ENCODE measurements at regions not wholly inside any gene's neighbourhood (a gene's known extent, or its start where the extent isn't known, plus 50 kb on each side); places are given as distances from the start of the nearest gene placed in this dataset.
A peak's percentile ranks its signal among the peaks of the same experiment; 100 is the strongest.

DNA sequence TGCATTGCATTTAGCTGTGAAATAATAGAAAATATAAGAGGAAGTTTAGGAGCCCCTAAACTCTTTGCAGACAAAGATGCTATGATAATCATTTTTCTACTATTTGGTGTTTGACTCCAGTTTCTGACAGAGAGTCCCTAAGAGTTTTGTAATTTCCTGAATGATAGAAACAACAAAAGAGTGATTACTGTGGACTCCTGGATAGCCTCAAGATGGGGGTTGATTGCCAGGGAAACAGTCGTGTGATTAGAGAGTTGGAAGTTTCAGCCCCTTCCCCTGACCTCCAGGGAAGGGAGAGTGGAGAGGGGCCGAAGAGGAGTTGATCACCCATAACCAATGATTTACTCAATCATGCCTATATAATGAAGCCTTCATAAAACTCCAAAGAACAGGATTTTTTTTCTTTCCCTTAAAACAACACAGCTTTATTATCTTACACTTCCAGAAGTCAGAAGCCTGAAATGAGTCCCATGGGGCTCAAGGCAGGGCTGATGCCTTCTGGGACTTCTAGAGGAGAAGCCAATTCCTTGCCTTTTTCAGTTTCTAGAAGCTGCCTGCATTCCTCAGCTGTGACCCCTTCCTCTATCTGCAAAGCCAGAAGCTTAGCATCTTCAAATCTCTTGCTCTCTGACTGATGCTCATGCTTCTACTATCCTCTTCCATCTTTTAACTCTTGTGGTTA lies 292.3 kb upstream of the ZPLD1 start:
- ATAC-seq (peak; percentile 53 to 61), DNase-seq (no peak)
- Histone ChIP-seq H3K27ac (ENCODE audit: low read length) (no peak overlapping the region), H3K4me1 (ENCODE audit: control insufficient read depth, insufficient read depth, low read length) (no peaks in the 10 kb centered on the region), H3K9me3 (ENCODE audit: control insufficient read depth, low read length) (no peaks in the 10 kb centered on the region), H3K27me3 (ENCODE audit: control insufficient read depth, insufficient read depth) (no peaks in the 10 kb centered on the region), H3K4me3 (ENCODE audit: low read length) (no peak overlapping the region)
- 27% methylated on average over 2 of the region's 2 CpGs for WGBS
- intact Hi-C loops (cut with DNase I) = no loop called here

DNA sequence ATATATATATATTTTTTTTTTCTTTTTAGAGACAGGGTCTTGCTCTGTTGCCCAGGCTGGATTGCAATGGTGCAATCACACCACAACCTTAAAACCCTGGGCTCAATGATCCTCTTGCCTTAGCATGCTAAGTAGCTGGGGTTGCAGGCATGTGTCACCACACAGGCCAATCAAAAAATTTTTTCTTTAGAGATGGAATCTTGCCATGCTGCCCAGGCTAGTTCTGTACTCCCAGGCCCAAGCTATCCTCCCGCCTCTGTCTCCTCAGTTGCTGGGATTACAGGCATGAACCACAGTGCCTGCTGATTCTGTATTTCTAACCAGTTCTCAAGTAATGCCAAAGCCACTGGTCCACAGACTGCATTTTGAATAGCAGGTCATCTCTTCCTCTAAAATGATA lies 291.3 kb upstream of the ZPLD1 start:
- DNase-seq = no peak
- H3K27me3 ChIP-seq (ENCODE audit: control insufficient read depth, insufficient read depth) = no peaks in the 10 kb centered on the region
- no peak overlapping the region for H3K4me3 ChIP-seq (ENCODE audit: low read length)
- H3K4me1 ChIP-seq (ENCODE audit: control insufficient read depth, insufficient read depth, low read length) = no peaks in the 10 kb centered on the region
- WGBS = 96% methylated on average over 1 of the region's 1 CpG
- intact Hi-C loops (cut with DNase I) = no loop called here
- no peak for ATAC-seq
- no peak overlapping the region for H3K27ac ChIP-seq (ENCODE audit: low read length)
- H3K9me3 ChIP-seq (ENCODE audit: control insufficient read depth, low read length) = no peaks in the 10 kb centered on the region

DNA sequence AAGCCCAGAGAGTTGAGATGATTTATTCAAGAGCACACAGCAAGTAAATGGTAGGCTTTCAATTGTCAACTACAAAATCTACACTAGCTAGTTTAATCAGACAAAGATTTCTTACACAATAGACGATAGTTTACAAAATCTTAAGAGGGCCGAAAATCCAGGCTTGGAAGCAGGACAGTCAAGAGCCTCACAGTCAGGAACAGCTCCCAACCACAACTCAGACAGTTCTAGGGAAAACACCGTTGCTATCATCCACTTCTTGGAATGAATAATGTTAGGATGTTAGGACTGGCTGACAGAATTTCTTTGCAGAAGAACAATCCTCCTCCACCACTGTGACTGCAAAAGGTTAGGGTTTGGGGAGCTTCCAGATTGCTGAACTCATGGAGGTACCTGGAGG lies 290.8 kb upstream of the ZPLD1 start:
- Histone ChIP-seq H3K4me3 (ENCODE audit: low read length) (no peak overlapping the region), H3K9me3 (ENCODE audit: control insufficient read depth, low read length) (no peaks in the 10 kb centered on the region), H3K4me1 (ENCODE audit: control insufficient read depth, insufficient read depth, low read length) (no peaks in the 10 kb centered on the region), H3K27ac (ENCODE audit: low read length) (no peak overlapping the region), H3K27me3 (ENCODE audit: control insufficient read depth, insufficient read depth) (no peaks in the 10 kb centered on the region)
- DNase-seq = no peak
- ATAC-seq = peak in 1 of 2 donors; percentile 19
- intact Hi-C loops (cut with DNase I) = no loop called here
- 59% methylated on average over 3 of the region's 3 CpGs for WGBS

DNA sequence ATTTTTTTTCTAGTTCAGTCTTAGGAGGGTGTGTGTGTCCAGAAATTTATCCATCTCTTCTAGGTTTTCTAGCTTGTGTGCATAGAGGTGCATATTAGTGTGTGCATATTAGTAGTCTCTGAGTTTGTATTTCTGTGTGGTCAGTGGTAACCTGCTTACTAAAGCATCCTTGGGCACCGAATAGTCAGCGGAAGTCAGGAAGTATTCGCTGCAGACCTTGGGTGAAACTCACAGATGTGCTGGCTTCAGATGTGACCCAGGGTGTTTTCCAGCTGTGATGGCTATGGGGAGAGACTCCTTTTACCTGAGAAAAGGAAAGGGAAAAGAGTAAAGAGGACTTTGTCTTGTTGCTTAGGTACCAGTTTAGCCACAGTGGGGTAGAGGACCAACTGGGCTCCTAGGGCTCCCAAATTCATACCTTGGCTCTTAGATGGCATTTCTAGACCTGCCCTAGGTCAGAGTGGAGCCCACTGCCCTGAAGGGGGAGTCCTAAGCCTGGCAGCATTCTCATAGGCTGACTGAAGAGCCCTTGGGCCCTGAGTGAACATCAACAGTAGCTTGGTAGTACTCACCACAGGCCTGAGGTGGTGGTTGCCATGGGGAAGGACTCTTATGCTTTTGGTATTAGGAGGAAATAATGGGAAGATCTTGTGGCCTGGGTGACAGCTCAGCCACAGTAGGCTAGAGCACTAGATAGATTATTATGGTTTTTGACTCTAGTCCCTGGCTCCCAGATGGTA lies 286.0 kb upstream of the ZPLD1 start:
- WGBS = 98% methylated on average over 3 of the region's 3 CpGs

DNA sequence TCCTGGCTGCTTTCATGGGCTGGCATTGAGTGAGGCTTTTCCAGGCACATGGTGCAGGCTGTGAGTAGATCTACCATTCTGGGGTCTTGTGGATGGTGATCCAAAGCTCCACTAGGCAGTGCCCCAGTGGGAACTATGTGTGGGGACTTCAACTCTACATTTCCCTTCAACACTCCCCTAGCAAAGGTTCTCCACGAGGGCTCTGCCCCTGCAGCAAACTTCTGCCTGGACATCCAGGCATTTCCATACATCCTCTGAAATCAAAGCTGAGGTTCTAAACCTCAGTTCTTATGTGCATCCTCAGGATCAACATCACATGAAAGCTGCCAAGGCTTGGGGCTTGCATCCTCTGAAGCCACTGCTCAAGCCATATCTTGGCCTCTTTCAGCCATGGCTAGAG lies 282.9 kb upstream of the ZPLD1 start:
- Histone ChIP-seq H3K9me3 (ENCODE audit: control insufficient read depth, low read length) (no peaks in the 10 kb centered on the region), H3K27ac (ENCODE audit: low read length) (no peak overlapping the region), H3K4me1 (ENCODE audit: control insufficient read depth, insufficient read depth, low read length) (no peaks in the 10 kb centered on the region), H3K27me3 (ENCODE audit: control insufficient read depth, insufficient read depth) (no peaks in the 10 kb centered on the region), H3K4me3 (ENCODE audit: low read length) (no peak overlapping the region)
- WGBS = 88% methylated on average over 1 of the region's 1 CpG
- DNase-seq (no peak), ATAC-seq (no peak)
- intact Hi-C loops (cut with DNase I) = no loop called here

More for the DNA sequence above, 286.0 kb upstream of the ZPLD1 start:
- Histone ChIP-seq H3K4me3 (ENCODE audit: low read length) (no peak overlapping the region), H3K27ac (ENCODE audit: low read length) (no peak overlapping the region), H3K27me3 (ENCODE audit: control insufficient read depth, insufficient read depth) (no peaks in the 10 kb centered on the region), H3K9me3 (ENCODE audit: control insufficient read depth, low read length) (no peaks in the 10 kb centered on the region), H3K4me1 (ENCODE audit: control insufficient read depth, insufficient read depth, low read length) (no peaks in the 10 kb centered on the region)
- intact Hi-C loops (cut with DNase I) = no loop called here
- ATAC-seq (no peak), DNase-seq (no peak)

DNA sequence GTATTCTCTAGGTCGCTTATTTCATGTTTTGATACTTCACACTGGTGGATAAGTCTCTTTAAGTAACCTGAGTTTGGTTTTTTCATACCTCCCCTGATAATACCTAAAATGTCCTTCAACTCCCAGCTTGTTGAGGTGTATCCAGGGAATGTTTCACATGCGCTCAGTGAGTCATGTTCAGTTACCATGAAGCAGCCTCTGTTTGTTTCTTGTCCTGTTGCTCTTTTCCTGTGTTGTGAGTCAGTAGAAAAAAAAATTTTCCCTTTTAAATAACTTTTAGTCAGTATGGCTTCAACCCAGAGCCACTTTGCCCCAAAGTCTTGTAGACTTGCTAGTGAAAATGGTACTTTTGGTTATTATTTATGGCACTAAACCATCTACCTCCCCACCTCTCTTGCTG lies 278.4 kb upstream of the ZPLD1 start:
- 92% methylated on average over 2 of the region's 2 CpGs for WGBS
- no peaks in the 10 kb centered on the region for H3K9me3 ChIP-seq (ENCODE audit: control insufficient read depth, low read length)
- ATAC-seq = peak in 1 of 2 donors; percentile 35
- H3K27ac ChIP-seq (ENCODE audit: low read length) = no peak overlapping the region
- intact Hi-C loops (cut with DNase I) = no loop called here
- H3K4me3 ChIP-seq (ENCODE audit: low read length) = no peak overlapping the region
- no peaks in the 10 kb centered on the region for H3K27me3 ChIP-seq (ENCODE audit: control insufficient read depth, insufficient read depth)
- DNase-seq = no peak
- H3K4me1 ChIP-seq (ENCODE audit: control insufficient read depth, insufficient read depth, low read length) = no peaks in the 10 kb centered on the region

DNA sequence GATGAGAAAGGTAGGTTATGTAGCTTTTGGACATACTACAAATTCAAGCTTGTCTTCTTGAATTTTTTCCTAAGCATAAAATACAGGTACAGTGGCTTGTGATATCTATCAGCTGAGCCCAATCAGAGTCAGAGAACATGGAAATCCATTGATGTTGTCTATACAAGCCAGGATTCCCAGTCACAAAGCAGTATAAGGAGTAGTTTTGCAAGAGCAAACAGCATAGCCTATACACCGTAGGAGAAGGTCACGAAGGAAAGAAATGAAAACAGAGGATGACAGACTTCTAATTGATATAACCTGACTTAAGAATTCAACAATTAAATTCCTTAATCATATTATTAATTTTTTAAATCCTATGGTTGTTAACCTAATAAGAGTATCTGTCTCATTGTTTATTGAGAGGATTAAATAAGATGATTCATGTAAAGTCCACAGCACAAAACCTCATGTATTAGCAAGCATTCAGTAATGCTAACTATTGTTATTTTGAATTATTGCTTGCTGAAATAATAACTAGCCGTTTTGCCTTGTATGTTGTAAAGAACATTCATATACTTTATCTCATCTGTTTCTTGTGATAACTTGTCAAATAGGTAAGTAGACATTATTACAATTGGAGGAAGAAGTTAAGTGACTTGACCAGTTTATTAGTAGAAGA lies 276.6 kb upstream of the ZPLD1 start:
- intact Hi-C loops (cut with DNase I) = no loop called here
- WGBS = 89% methylated on average over 3 of the region's 3 CpGs
- ATAC-seq = no peak

DNA sequence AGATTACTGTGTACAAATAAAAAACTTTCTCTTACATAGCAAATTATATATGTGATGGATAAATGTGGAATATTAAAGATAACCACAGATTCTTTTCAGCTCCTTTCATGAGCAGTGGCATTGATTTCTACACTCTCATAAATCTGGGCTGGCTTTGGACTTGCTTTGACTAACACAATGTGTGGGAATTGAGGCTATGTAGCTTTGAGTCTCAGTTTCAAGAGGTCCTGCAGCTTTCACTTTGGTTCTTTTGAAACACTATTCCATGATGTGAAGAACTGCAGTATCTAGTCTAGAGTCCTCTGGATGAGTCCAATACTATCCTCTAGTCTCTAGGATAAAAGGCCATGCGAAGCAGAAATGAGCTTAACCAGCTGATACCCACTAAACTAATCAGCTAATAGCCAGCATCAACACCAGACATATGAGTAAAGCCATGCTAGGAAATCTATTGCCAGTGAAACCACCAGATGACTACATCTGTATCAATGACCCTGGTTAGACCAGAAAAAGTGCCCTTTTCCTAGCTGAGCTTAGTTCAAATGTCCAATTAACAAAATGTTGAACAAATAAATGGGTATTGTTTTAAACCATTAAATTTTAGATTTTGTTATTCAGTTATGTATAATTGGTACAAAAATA lies 274.9 kb upstream of the ZPLD1 start:
- H3K27me3 ChIP-seq (ENCODE audit: control insufficient read depth, insufficient read depth) = no peaks in the 10 kb centered on the region
- no peaks in the 10 kb centered on the region for H3K4me1 ChIP-seq (ENCODE audit: control insufficient read depth, insufficient read depth, low read length)
- H3K9me3 ChIP-seq (ENCODE audit: control insufficient read depth, low read length) = no peaks in the 10 kb centered on the region
- intact Hi-C loops (cut with DNase I) = no loop called here
- H3K4me3 ChIP-seq (ENCODE audit: low read length) = no peak overlapping the region
- DNase-seq (no peak), ATAC-seq (no peak)
- H3K27ac ChIP-seq (ENCODE audit: low read length) = no peak overlapping the region
- WGBS = 99% methylated on average over 1 of the region's 1 CpG

More for the DNA sequence above, 276.6 kb upstream of the ZPLD1 start:
- Histone ChIP-seq H3K9me3 (ENCODE audit: control insufficient read depth, low read length) (no peaks in the 10 kb centered on the region), H3K27me3 (ENCODE audit: control insufficient read depth, insufficient read depth) (no peaks in the 10 kb centered on the region), H3K27ac (ENCODE audit: low read length) (no peak overlapping the region), H3K4me1 (ENCODE audit: control insufficient read depth, insufficient read depth, low read length) (no peaks in the 10 kb centered on the region), H3K4me3 (ENCODE audit: low read length) (no peak overlapping the region)
- no peak for DNase-seq

DNA sequence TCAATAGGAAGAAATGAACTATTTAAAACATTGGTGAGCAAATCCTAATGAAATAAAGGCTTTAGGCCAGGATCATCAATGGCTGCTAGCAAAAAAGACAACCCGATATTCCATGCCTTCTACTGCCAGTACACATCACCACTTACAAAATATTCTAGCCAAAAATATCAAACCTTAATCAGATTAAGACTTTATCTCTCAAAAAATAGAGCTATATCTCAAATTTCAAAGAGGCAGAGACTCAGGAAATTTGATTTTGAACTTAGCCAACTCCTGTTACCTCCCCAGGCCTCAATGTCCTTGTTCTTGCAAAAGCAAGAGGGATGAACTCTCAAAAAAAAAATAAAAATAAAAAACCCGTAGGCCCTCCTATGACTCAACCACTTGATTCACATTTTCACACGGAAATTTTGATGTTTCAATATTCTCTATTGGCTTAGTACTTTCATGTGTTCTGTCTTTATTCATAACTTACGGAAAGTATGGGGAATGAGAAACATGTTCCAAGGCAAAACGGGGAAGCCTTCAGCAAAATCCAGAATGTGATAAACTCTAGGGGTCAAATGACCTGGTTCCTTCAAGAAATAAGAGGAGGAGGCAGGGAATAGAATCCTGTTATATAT lies 273.3 kb upstream of the ZPLD1 start:
- Histone ChIP-seq H3K27ac (ENCODE audit: low read length) (peak overlapping the region; percentile 45), H3K4me3 (ENCODE audit: low read length) (no peak overlapping the region), H3K9me3 (ENCODE audit: control insufficient read depth, low read length) (no peaks in the 10 kb centered on the region), H3K27me3 (ENCODE audit: control insufficient read depth, insufficient read depth) (no peaks in the 10 kb centered on the region), H3K4me1 (ENCODE audit: control insufficient read depth, insufficient read depth, low read length) (no peaks in the 10 kb centered on the region)
- ATAC-seq = no peak
- intact Hi-C loops (cut with DNase I) = no loop called here
- WGBS = 68% methylated on average over 5 of the region's 5 CpGs
- no peak for DNase-seq

DNA sequence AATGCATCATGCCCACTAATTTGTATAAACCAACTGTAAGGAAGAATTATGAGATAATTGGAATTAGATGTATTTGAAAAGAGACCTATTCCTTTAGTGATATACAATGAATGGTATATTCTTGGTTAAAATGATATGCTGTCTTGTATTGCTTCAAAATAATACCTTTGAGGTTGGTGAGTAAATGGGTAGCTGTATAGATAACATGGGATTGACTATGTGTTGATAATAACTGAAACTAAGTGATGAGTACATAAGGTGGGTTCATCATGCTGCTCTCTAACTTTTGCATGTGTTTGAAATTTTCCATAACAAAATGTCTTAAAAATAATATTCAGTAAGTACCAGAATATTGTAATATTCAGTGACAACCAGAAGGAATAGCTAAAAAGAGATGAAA lies 272.6 kb upstream of the ZPLD1 start:
- intact Hi-C loops (cut with DNase I) = no loop called here
- Histone ChIP-seq H3K9me3 (ENCODE audit: control insufficient read depth, low read length) (no peaks in the 10 kb centered on the region), H3K27ac (ENCODE audit: low read length) (no peak overlapping the region), H3K4me1 (ENCODE audit: control insufficient read depth, insufficient read depth, low read length) (no peaks in the 10 kb centered on the region), H3K4me3 (ENCODE audit: low read length) (no peak overlapping the region), H3K27me3 (ENCODE audit: control insufficient read depth, insufficient read depth) (no peaks in the 10 kb centered on the region)
- DNase-seq = no peak
- no peak for ATAC-seq

Measured in right cardiac atrium (tissue), 5 donors.